ENCODE measurements at regions not wholly inside any gene's neighbourhood (a gene's known extent, or its start where the extent isn't known, plus 50 kb on each side); places are given as distances from the start of the nearest gene placed in this dataset.

DNA sequence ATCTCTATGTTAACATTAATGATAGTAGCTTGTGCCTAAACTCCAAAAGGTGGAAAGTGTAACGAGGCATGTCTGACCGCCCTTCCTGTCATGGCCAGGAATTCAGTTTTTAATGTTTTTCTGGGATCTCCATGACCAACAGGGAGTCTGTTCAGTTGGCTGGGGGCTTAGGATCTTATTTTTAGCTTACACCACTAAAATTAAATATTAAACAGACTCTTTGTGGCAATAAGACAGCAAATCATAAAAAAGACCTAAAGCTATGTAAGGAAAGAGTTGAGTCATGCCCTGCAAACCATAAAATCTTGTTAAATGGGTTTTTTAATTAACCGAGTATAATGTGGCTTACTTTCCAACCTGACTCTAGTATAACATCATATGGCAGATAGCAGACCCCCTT is 247.8 kb downstream of the DIRAS2 start:
- DNase-seq (ENCODE audit: low read depth in 2 of 2), result no peak

DNA sequence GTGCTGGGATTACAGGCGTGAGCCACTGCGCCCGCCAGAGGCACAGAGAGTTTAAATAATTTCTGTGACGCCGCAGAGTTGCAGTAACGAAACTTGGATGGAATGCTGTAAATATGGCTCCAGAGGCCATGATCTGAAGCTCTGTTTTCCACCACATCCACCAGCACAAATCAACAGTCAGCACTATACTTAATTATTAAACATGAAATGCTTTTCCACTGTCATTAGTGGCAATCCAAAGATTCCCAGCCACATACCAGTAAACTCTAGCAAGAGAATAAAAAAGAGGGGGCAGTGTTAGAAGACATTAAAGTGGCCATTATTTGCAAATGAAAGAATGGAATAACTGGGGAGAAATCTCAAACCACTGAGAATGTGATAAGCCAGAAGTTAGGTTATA is 242.5 kb downstream of the DIRAS2 start:
- no peak for DNase-seq (ENCODE audit: low read depth in 2 of 2)

DNA sequence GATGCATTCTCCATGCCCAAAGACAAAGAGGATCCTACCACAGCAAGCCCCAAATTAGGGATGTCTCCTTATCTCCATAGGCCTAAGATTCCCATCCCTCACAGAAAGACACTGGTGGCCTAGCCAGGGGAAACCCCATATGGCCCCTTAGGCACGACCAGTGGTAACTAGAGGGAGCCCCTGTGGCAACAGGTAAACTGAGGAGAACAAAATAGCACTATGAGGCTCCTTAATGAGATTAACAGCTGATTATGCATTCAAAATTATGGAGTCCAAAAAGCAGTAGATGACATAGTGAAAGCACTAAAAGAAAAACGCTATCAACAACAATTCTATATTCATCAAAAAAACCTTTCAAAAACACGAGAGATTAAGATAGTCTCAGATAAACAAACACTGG is 234.0 kb downstream of the DIRAS2 start:
- no peak for DNase-seq (ENCODE audit: low read depth in 2 of 2)

DNA sequence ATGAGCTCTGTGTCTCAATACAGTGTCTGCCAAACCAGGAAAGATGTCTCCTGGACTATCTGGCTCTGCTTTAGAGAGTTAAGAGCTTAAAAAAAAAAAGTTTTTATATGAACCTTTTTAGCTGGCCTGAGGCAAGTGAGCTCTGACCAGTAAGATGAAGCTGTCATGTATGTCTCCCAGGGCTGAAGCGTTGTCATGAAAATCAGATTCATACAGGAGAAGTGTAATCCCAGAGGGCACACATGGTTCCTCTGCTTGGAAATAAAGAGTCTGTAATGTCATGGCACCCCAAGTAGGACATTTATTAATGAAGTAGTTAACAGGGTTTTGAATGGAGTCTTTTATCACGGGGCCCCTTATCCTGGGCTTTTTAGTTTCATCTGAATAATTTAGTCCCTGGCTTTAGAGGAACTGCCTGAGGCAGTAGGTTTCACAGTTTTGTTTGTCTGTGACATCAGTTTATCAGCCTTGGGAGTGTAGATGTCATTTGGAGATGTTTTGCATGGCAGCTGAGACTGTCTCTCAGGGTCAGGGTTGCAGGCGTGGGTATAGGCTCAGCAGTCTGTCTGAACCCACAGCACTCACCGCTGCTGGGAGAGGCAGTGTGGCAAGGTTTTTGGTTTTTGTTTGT is 223.3 kb downstream of the DIRAS2 start:
- no peak for DNase-seq (ENCODE audit: low read depth in 2 of 2)

DNA sequence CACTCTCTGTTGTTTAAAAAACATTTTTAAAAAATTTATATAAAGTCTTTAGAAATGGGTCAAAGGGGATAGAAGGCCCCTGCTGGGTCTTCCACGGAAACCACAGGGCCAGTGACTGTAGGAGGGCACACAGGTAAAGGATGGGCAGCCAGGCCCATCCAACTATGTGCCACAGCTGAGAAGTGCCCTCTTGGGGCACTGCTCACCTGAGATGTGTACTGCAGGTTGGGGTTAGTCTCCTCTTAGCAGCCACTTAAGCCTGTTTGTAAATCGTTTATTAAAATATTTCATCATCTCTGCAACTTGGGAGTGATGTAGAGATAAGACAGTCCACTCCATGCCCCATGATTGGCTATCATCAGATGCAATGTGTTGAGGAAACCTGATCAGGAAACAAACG is 222.4 kb downstream of the DIRAS2 start:
- no peak for DNase-seq (ENCODE audit: low read depth in 2 of 2)

DNA sequence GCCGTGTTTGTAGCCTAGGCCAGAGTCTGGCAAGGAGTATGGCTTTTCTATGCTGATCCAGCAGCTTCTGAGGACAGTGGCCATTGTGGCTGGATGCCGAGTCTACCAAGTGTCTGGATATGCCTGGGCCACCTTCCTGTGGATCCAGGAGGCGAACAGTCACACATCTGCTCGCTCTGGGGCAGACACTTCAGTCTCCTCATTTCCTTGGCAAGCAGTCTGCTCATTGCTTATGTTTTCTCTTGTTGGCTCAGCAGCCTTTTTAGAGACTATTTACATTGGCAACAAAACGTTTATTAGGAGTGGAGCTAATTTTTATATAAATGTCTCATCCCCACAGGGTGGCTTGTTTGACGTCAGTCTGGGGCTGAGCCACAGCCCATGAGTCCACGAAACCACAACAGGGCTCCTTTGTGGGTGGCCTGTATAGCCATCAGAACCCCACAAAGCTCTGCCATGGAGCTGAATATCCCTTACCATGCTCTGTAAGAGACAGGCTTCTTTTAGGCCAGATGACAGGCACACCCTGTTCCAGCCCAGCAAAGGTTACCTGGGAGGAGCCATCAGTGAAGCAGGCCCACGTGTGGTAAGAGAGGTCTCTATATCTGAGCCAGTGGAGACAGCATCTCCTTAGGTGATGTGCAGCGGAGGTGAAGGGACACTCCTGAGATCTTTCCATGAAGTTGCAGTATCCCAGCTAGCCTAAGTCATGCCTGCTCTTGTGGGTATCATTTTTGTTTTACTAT is 221.7 kb downstream of the DIRAS2 start:
- no peak for DNase-seq (ENCODE audit: low read depth in 2 of 2)

DNA sequence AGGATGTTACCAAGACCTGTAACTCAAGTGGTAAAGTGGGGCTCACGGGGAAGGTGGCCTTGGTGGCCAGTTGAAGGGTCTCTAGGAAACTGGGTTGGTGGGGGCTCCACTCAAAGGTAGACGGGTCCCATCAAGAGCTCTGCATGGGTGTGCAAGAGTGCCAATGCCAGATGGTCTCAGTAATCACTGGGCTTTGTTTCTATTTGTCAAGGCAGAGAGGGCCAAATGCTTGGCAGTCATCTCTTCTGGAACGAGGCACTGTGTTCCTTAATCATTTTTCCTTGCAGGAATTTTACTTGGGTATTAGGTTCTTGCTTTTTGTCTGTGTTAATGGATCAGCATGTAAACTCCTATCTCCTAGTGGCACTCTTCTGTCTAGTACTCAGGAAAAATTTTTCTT is 220.8 kb downstream of the DIRAS2 start:
- no peak for DNase-seq (ENCODE audit: low read depth in 2 of 2)

DNA sequence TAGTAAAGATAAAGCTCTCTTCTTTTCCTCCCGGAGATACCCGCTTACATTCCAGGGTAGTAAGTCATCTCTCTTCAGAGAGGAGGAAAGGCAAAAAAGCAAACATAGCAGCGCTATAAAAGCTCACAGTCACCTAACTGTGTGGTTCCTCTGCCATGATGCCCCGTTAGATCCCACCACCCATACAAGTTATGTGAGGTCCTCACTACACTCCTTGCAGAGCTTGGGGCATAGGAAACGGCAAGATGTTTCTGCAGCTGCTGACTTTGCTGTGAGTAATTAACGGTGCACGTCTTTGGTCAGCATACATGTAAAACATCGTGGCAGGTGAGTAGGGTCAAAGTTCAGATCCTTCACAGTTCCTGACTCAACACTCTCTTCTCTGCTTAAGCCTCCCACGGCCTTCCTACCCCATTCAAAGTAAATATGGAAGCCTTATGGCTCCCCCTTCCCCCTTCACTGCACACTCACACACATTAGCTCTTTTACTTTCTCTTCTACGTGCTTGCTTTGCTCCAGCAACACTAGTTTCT is 218.9 kb downstream of the DIRAS2 start:
- no peak for DNase-seq (ENCODE audit: low read depth in 2 of 2)

DNA sequence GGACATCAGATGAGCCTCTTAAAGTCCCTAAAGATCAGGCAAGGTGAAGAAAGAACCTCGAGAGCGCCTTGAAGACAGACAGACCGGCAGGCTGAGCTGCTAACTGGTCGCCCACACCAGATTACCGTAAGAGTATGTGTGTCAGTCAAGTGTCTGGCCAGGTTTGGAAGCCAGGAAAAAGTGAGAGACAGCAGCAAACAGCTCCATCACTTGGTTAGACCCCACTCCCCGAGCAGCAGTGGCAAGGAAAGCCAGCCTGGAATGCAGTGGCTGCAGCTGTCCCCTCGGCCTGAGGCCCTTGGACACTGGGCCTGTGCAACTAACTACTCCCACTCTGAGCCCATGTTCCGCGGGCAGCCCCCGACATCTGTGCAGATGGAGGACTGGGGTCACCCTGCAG is 214.1 kb downstream of the DIRAS2 start:
- no peak for DNase-seq (ENCODE audit: low read depth in 2 of 2)

DNA sequence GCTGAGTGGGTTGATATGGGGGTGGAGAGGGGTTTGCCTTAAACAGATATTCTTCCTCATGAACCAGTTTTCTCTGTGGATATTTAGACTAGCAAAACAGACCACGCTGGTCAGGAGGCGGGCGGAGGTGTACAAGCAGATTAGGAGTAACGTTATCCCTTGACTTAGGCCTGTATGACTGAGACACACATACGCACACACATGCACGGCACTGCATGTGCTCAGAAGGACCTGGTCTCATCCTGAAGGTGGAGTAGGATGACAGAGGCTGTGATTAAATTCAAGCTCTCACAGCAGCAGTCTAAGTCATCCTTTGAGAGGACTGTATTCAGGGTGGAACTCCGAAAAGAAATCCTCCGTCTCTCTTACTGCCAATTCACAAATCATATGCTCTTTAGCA is 209.7 kb downstream of the DIRAS2 start:
- DNase-seq (ENCODE audit: low read depth in 2 of 2), result no peak

DNA sequence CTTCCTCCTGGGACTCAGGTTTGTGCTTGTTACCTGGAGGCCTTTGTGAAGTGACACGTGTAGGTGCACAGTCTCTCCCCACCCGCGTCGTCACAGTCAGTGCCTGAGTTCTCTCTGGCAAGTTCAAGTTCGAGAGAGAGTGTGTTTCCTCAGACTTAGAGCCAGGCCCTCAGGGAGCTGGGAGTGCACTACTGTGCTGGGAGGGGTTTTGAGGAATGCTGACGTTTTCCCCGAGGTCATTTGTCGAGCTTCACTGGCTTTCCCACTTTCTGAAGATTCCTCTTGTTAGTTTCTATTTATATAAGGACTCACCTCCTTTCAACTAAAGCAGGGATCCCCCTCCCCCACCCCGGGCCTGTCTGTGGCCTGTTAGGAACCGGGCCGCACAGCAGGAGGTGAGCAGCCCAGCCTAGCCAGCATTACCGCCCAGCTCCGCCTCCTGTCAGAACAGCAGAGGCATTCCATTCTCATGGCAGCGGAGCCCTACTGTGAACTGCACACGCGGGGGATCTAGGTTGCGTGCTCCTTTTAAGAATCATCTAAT is 209.2 kb downstream of the DIRAS2 start:
- DNase-seq (ENCODE audit: low read depth in 2 of 2), result no peak

DNA sequence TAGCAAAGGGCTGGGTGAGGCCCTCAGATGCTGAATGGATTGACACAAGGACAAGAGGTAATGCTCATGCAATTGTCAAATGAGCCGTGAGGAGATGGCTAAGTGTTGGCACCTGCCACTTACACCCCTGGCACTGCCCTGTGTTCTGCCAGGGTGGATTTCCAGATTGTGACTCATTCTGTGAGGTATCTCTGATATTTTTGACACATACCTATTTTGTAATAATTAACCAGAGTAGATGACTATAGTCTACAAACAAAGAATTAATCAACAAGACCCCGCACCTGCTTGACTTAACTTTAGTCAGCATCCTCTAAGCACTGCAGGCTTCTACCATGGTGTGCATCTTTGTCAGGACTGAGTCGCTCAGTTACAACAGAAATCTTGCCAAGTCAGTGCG is 200.8 kb downstream of the DIRAS2 start:
- DNase-seq (ENCODE audit: low read depth in 2 of 2), result no peak

DNA sequence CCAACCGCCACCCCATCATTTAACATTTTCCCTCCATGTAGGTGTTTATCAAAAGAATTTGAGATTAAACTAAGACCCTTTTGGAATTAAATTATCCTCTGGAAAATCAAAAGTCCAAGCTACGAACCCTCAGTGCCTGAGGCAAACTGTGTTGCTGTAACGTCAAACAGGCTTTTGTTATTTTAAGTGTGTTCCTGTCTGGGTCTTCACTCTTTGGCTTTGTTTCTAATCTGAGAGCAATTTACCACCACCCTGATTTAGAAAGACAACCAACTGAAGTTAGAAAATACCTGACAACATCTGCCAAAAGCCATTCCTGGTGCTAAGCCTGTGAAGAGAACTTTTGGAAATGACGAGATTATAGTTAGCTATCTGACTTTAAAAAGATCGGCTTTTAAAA is 199.9 kb downstream of the DIRAS2 start:
- no peak for DNase-seq (ENCODE audit: low read depth in 2 of 2)

DNA sequence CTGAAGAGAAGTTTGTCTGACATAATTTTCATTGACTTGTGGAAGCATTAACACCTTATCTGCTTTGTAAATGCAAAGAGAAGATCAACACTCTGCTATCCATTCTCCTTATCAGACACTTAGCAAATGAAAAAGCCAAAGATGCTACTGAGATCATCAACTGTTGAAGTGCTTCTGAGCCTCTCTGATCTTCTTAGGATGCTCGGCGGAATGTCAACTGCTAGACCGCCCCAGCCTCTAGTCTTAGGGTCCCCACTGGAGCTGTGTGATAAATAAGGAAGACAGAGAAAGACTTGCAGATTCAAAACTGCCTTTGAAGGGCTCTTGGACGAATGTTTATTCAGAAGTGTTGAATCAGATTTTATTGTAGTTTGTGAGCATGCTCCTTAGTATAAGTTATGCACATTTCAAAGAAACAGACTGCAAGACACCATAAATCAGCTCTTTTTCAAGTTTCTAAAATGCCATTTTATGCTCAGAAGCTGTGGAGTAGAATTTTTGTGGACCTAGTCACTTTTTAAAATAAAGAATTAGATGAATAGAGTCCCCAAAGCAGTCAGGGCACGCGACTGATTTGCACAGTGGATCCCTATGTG is 197.9 kb downstream of the DIRAS2 start:
- no peak for DNase-seq (ENCODE audit: low read depth in 2 of 2)

DNA sequence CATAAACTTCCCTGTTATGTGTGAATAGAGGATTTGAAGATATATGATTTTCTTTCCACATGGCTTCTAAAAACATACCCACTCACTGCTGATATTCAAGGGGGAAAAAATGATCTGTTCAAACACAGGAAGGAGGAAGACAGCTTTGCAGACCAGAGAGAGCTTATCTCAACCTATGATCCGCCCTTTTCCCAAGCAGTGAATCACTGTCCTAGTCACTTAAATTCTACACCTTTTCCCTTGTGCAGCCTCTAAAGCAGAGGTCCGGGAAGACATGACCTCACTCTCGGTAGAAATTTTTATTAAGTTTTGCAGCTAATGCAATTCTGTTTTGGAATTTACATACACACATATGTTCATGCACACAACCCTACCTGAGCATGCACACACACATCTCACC is 197.2 kb downstream of the DIRAS2 start:
- DNase-seq (ENCODE audit: low read depth in 2 of 2), result no peak

DNA sequence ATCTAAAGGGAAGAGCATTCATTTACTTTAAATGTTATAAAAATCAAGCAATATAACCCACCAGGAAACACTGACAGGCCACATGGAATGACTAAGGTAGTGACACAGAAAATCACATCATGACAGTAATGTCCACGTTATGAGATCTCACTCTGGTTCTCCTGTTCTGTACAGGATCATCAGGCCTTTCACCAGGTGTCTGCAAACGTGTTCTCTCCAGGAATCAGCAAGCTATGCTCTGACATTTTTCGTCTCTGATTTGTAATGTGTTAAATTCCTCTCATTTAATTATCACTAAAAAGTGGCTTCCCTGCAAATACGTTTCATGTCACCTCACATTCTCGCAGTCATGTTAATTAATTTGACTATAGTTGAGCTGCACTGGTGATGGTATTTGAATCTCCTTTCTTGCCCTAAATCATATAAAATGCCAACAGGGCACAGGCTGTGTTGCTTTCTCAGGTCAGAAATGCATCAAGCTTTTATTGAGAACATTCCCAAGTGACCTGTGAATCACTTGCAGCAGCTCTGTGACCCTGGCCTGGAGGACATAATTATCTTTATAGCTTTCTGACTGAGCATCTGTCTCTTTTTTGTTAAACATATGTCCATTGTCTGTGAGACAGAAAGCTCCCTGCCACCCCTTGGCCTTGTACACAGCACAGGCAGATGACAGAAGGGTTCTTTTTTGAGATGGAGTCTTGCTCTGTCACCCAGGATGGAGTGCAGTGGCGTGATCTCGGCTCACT is 196.2 kb downstream of the DIRAS2 start:
- DNase-seq (ENCODE audit: low read depth in 2 of 2), result no peak

DNA sequence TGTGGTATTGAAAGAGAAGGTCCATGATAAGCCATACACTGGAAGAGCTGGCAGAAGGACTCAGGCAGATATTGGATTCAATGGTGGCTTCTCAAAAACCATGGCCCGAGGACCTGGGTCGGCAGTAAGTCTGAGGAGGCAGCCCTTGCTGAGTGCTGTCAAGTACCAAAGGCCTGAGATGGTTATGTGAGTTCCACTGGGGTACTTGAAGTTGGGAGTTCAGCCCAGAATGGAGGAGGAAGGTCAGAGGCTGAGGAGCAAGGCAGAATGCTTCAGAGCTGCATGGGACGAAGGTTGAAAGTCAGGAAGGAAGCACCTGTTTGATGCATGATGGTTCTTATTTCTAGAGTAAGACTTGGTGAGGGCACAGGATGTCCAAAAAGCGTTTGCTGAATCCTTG is 194.9 kb downstream of the DIRAS2 start:
- no peak for DNase-seq (ENCODE audit: low read depth in 2 of 2)

DNA sequence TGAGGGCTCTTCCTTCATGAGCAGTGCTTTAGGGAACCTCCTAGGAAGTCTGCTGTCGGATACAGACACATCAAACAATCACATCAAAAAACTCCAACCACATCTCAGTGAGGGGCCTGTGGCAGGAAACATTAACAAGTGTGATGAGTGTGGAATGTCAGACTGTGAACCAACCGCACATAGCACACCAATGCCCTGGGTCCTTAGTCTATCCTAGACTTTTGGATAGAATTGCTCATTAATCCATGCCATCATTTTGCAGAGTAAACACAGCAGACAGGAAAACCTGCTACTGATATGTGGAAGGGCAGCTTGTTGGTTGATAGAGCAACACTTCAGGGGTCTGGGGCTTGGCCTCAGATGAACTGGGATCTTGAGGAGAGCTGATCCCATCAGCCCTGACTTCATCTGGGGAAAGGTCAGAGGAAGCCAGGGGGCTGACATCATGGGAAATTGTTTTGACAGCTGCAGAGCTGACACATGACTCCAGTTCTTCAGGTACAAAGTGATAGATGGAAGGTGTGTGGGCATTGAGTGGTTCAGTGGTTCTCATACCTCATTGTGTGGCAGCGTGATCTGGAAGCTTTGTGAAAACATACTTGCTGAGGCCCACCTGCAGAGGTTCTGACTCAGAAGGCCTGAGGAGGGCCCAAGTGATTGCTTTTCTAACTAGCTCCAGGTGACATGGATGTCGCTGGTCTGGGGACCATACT is 193.3 kb downstream of the DIRAS2 start:
- DNase-seq (ENCODE audit: low read depth in 2 of 2), result no peak

DNA sequence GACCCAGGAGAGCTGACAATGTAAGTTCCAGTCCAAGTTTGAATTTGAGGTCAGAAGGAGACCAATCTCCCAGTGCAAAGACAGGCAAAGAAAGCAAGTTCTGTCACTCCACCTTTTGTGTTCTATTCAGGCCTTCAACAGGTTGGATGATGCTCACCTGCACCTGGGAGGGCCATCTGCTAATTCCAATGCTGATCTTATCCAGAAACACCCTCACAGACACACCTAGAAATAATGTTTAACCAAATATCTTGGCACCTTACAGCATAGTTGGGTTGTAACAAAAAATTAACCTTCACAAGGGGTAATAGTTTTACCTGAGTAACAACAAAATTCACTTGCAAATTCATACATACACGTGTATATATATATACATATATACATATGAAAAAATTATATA is 190.8 kb downstream of the DIRAS2 start:
- no peak for DNase-seq (ENCODE audit: low read depth in 2 of 2)

DNA sequence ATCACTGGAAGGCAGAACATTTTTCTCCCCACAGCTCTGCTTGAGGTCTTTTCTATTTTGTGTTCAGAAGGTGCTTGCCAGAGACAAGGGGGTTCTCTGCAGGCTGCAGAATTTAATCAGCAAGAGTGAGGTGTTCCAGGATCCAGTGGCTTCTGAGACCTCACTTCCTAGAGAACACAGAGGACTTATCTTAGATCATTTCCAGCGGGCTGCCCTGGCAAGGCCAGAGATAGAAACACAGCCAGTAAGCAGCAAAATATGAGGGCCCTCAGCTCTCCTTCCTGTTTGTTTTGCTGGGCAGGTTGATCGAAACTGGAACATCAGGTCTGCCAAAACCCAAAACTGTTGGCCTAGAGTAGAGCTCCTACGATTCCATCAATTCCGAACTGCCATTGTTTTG is 187.3 kb downstream of the DIRAS2 start:
- DNase-seq (ENCODE audit: low read depth in 2 of 2), result no peak

DNA sequence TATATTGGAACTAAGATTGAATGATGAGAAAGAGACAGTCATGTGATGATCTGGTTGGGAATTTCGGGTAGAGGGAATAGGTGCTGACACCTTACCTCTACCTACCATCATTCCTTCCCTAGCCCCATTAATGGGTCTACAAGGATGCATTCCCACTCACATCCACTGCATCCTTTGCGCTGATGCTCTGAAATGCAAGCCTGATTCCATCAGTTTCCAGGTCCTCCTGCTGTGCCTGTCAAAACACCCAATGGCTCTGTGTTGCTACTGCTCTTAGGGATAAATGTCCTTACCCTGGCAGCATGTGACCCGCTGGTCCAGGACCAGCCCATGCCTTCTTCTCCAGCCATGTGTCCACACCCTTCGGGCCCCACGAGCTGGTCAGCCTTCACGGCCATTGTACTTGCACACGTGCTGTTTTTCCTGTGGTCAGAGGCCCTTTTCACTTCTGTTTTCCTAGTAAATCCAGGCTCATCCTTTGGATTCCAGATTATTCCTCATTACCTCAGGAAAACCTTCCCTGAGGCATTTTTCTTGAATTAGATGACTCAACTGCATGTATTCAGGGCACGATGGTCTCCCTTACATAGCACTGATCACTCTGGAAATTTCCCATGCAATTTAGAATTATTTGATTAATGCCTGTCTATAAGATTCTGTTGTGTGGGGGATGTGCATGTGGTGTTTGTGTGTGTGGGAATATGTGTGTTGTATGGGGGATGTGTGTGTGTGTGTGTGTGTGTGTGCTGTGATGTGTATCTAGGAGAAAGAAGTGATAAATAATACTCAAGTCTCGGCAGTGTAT is 185.0 kb downstream of the DIRAS2 start:
- DNase-seq (ENCODE audit: low read depth in 2 of 2), result no peak
